Peyer's patch (tissue), 4 donors: ENCODE measurements at regions not wholly inside any gene's neighbourhood (a gene's known extent, or its start where the extent isn't known, plus 50 kb on each side); places are given as distances from the start of the nearest gene placed in this dataset.

Experiments
- DNase-seq, 3 donors: peaks; one replicate each; pipeline ENCODE4 v3.0.0-alpha.2; 2017 to 2019
- H3K27ac ChIP-seq, 4 donors: fragments of 200-600 bp; sonication (generic); one replicate each; pipeline ENCODE4 v1.5.1; 2016 to 2019
- H3K27me3 ChIP-seq, 2 donors: fragments of 200-600 bp; sonication (generic); one replicate each; pipeline ENCODE4 v1.5.1; 2019
- H3K36me3 ChIP-seq, 3 donors: fragments of 200-600 bp; sonication (generic); one replicate each; pipeline ENCODE4 v1.5.1; 2016 to 2019
- H3K4me1 ChIP-seq, 4 donors: fragments of 200-600 bp; sonication (generic); one replicate each; pipeline ENCODE4 v1.5.1; 2016 to 2019
- H3K4me3 ChIP-seq, 4 donors: fragments of 200-600 bp; sonication (generic); 1 replicate in 3 of 4; 2 replicates in 1 of 4; pipeline ENCODE4 v1.5.1; 2016 to 2019; ENCODE audit warnings: mild to moderate bottlenecking in 1 of 4
- H3K9me3 ChIP-seq, 4 donors: fragments of 200-600 bp; sonication (generic); one replicate each; pipeline ENCODE4 v1.5.1; 2016 to 2019; ENCODE audit warnings: mild to moderate bottlenecking in 1 of 4
- POLR2A ChIP-seq, 2 donors: fragments of 450-650 bp; IDR thresholded peaks; one replicate each; pipeline ENCODE4 v1.5.1; 2017; ENCODE audit warnings: antibody characterized with exemption in 2 of 2, mild to moderate bottlenecking in 2 of 2, moderate library complexity in 2 of 2
- TF ChIP-seq, protein P1 (sequence below), 6 experiments: fragments of 450-650 bp in 4 of 6; fragments of 200-600 bp in 2 of 6; sonication (generic) in 1 of 6; IDR thresholded peaks; one replicate each; pipeline ENCODE4 v1.5.1; 2017 to 2019; ENCODE audit warnings: antibody characterized with exemption in 6 of 6, mild to moderate bottlenecking in 3 of 6, moderate library complexity in 1 of 6

- Histone ChIP-seq H3K9me3 (no peaks in the 10 kb centered on the region), H3K27me3 (no peaks in the 10 kb centered on the region), H3K4me3 (no peak overlapping the region), H3K36me3 (no peaks in the 10 kb centered on the region), H3K27ac (no peak overlapping the region), H3K4me1 (no peaks in the 10 kb centered on the region)
- TF ChIP-seq POLR2A (IDR thresholded peaks at IDR 0.05), result no peak
- TF ChIP-seq, protein P1, sequence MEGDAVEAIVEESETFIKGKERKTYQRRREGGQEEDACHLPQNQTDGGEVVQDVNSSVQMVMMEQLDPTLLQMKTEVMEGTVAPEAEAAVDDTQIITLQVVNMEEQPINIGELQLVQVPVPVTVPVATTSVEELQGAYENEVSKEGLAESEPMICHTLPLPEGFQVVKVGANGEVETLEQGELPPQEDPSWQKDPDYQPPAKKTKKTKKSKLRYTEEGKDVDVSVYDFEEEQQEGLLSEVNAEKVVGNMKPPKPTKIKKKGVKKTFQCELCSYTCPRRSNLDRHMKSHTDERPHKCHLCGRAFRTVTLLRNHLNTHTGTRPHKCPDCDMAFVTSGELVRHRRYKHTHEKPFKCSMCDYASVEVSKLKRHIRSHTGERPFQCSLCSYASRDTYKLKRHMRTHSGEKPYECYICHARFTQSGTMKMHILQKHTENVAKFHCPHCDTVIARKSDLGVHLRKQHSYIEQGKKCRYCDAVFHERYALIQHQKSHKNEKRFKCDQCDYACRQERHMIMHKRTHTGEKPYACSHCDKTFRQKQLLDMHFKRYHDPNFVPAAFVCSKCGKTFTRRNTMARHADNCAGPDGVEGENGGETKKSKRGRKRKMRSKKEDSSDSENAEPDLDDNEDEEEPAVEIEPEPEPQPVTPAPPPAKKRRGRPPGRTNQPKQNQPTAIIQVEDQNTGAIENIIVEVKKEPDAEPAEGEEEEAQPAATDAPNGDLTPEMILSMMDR (IDR thresholded peaks at IDR 0.05), result no peak
- peak in 2 of 3 donors; percentile 10 to 11 for DNase-seq
Observed at GRCh38 chr7:51456-52068, 140.8 kb upstream of the FAM20C start.

GRCh38 chr7:52100-52499 lies 140.3 kb upstream of the FAM20C start:
- no peaks in the 10 kb centered on the region for H3K9me3 ChIP-seq
- DNase-seq, result no peak
- no peaks in the 10 kb centered on the region for H3K36me3 ChIP-seq
- no peaks in the 10 kb centered on the region for H3K27me3 ChIP-seq
- no peak overlapping the region for H3K27ac ChIP-seq
- no peaks in the 10 kb centered on the region for H3K4me1 ChIP-seq
- H3K4me3 ChIP-seq, result no peak overlapping the region
- no peak for TF ChIP-seq POLR2A (IDR thresholded peaks at IDR 0.05)
- TF ChIP-seq, protein P1 (IDR thresholded peaks at IDR 0.05), result no peak

DNA sequence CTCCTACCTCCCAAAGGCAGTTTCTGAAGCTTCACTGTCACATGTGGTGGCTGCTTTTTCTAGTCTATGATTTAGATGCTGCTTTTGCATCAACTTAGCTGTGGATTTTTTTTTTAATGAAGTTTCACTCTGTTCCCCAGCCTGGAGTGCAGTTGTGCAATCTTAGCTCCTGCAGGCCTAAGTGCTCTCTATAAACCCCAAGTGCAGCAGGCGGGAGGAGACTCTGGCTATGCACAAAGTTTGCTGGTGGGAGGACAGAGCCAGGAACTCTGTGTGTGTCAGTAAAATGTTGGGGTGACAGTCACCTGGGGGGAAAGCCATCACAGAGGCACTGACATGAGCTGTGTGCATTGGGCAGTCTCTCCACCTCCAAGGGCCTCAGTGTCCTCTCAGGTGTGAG lies 138.8 kb upstream of the FAM20C start:
- TF ChIP-seq, protein P1 (IDR thresholded peaks at IDR 0.05), result no peak
- no peak for TF ChIP-seq POLR2A (IDR thresholded peaks at IDR 0.05)
- DNase-seq, result peak in 1 of 3 donors; percentile 13
- H3K4me3 ChIP-seq, result no peak overlapping the region
- no peaks in the 10 kb centered on the region for H3K27me3 ChIP-seq
- H3K4me1 ChIP-seq, result no peaks in the 10 kb centered on the region
- H3K36me3 ChIP-seq, result no peaks in the 10 kb centered on the region
- no peak overlapping the region for H3K27ac ChIP-seq
- no peaks in the 10 kb centered on the region for H3K9me3 ChIP-seq

GRCh38 chr7:54615-55014 lies 137.8 kb upstream of the FAM20C start:
- TF ChIP-seq POLR2A (IDR thresholded peaks at IDR 0.05), result no peak
- TF ChIP-seq, protein P1 (IDR thresholded peaks at IDR 0.05), result no peak

GRCh38 chr7:55690-56248 lies 136.6 kb upstream of the FAM20C start:
- Histone ChIP-seq H3K27ac (no peak overlapping the region), H3K4me3 (no peak overlapping the region), H3K4me1 (no peaks in the 10 kb centered on the region), H3K27me3 (no peaks in the 10 kb centered on the region), H3K36me3 (no peaks in the 10 kb centered on the region), H3K9me3 (no peaks in the 10 kb centered on the region)
- TF ChIP-seq, protein P1 (IDR thresholded peaks at IDR 0.05), result no peak
- no peak for TF ChIP-seq POLR2A (IDR thresholded peaks at IDR 0.05)
- DNase-seq, result peak in 1 of 3 donors; percentile 29

More at GRCh38 chr7:54615-55014, 137.8 kb upstream of the FAM20C start:
- Histone ChIP-seq H3K27ac (no peak overlapping the region), H3K9me3 (no peaks in the 10 kb centered on the region), H3K36me3 (no peaks in the 10 kb centered on the region), H3K4me1 (no peaks in the 10 kb centered on the region), H3K4me3 (no peak overlapping the region), H3K27me3 (no peaks in the 10 kb centered on the region)
- peak in 1 of 3 donors; percentile 15 for DNase-seq
